PC-9 (cell line): ENCODE measurements at regions not wholly inside any gene's neighbourhood (a gene's known extent, or its start where the extent isn't known, plus 50 kb on each side); places are given as distances from the start of the nearest gene placed in this dataset.

ENCODE experiments used
- CTCF ChIP-seq: fragments of 200-600 bp; sonication (generic); conservative IDR thresholded peaks from 2 replicates; pipeline ENCODE4 v1.6.1; 2017; ENCODE audit warnings: mixed run types, antibody characterized with exemption, mild to moderate bottlenecking, moderate library complexity
- EZH2 ChIP-seq: fragments of 200-600 bp; sonication (generic); IDR thresholded peaks from 2 replicates; pipeline ENCODE4 v1.8.0; 2017; ENCODE audit warnings: antibody characterized with exemption, low read depth

DNA sequence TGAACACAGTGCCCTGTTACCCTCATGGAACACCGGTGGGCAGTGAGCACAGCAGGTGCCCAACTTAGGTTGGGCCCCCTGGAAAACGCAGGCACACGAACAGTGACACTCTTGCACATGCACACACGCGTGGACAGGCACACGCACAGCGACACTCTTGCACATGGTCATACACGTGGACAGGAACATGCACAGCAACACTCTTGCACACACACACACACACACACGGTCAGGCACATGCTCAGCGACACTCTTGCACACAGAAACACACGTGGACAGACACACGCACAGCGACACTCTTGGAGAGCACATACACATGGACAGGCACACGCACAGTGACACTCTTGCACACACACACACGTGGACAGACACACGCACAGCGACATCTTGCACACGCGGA is 559.4 kb upstream of the ADAMTS16 start:
- TF ChIP-seq CTCF (no peak), EZH2 (no peak)
